ENCODE measurements at regions not wholly inside any gene's neighbourhood (a gene's known extent, or its start where the extent isn't known, plus 50 kb on each side); places are given as distances from the start of the nearest gene placed in this dataset.

DNA sequence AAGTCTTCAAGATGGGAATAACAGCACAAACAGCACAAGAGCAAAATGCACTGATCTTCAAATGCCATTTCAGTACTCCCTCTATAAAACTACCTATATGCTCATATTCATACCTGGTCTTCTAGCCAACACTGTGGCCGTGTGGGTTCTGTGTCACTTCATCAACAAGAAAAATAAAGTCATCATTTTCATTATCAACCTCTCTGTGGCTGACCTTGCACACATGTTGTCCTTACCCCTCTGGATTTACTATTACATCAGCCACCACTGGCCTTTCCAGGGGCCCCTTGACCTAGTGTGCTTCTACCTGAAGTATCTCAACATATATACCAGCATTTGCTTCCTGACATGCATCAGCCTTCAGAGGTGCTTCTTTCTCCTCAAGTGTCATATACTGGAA, 59.6 kb upstream of the GPR174 start:
- TF ChIP-seq, protein P1, sequence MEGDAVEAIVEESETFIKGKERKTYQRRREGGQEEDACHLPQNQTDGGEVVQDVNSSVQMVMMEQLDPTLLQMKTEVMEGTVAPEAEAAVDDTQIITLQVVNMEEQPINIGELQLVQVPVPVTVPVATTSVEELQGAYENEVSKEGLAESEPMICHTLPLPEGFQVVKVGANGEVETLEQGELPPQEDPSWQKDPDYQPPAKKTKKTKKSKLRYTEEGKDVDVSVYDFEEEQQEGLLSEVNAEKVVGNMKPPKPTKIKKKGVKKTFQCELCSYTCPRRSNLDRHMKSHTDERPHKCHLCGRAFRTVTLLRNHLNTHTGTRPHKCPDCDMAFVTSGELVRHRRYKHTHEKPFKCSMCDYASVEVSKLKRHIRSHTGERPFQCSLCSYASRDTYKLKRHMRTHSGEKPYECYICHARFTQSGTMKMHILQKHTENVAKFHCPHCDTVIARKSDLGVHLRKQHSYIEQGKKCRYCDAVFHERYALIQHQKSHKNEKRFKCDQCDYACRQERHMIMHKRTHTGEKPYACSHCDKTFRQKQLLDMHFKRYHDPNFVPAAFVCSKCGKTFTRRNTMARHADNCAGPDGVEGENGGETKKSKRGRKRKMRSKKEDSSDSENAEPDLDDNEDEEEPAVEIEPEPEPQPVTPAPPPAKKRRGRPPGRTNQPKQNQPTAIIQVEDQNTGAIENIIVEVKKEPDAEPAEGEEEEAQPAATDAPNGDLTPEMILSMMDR (optimal IDR thresholded peaks at IDR 0.05 in 1 of 3, IDR thresholded peaks at IDR 0.05 in 1 of 3, conservative IDR thresholded peaks at IDR 0.05 in 1 of 3; ENCODE audit: extremely low read depth in 1 of 3, insufficient read depth in 2 of 3, low read length in 3 of 3), result no peak
- TF ChIP-seq EZH2 (IDR thresholded peaks at IDR 0.05; ENCODE audit: low read length), result no peak
